ENCODE measurements at regions not wholly inside any gene's neighbourhood (a gene's known extent, or its start where the extent isn't known, plus 50 kb on each side); places are given as distances from the start of the nearest gene placed in this dataset.

DNA sequence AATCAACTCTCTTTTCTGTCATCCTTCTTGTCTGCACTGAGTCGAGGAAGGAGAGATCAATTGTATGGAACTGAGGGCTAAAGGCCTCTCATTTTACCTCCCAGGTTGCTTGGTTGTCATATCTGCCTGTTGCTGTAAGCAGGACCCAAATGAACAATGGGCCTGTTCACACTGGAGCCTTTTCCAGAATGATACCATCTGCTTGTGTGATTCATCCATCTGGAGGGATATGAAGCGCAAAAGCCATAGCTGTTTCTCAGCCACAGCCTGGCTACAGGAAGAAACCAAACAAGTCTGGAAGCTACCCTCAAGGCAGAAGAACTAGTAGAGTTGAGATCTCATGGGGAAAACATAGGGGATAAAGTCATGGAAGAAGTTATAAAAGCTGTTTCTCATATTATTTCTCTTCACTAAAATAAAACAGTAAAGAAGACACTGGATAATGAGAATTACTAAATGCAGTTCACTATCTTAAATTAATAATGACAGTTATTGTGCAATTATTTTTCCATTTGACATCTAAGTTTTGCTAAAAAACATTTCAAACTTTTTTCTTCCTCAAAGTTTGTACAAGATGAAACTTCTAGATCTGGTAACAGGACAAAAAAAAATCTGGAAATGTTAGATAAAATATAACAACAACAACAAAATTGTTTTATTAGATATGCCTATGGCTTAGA, 106.3 kb downstream of the SPTSSA start:
- H3K4me3 ChIP-seq, result no peak overlapping the region
- H3K9me3 ChIP-seq, result no peaks in the 10 kb centered on the region
- H3K27me3 ChIP-seq, result no peaks in the 10 kb centered on the region
- no peak overlapping the region for H3K27ac ChIP-seq
- H3K4me1 ChIP-seq (ENCODE audit: insufficient read depth), result no peaks in the 10 kb centered on the region
- WGBS, 3 donors, result 70 to 81% (median 74%) methylated on average over 2 of the region's 2 CpGs
- no peaks in the 10 kb centered on the region for H3K36me3 ChIP-seq
- intact Hi-C loops (cut with DNase I), result no loop called here
- TF ChIP-seq POLR2A (IDR thresholded peaks at IDR 0.05) (no peak), EP300 (IDR thresholded peaks at IDR 0.05) (no peak)
- TF ChIP-seq, protein P1, sequence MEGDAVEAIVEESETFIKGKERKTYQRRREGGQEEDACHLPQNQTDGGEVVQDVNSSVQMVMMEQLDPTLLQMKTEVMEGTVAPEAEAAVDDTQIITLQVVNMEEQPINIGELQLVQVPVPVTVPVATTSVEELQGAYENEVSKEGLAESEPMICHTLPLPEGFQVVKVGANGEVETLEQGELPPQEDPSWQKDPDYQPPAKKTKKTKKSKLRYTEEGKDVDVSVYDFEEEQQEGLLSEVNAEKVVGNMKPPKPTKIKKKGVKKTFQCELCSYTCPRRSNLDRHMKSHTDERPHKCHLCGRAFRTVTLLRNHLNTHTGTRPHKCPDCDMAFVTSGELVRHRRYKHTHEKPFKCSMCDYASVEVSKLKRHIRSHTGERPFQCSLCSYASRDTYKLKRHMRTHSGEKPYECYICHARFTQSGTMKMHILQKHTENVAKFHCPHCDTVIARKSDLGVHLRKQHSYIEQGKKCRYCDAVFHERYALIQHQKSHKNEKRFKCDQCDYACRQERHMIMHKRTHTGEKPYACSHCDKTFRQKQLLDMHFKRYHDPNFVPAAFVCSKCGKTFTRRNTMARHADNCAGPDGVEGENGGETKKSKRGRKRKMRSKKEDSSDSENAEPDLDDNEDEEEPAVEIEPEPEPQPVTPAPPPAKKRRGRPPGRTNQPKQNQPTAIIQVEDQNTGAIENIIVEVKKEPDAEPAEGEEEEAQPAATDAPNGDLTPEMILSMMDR (IDR thresholded peaks at IDR 0.05), result no peak
- DNase-seq, result no peak

DNA sequence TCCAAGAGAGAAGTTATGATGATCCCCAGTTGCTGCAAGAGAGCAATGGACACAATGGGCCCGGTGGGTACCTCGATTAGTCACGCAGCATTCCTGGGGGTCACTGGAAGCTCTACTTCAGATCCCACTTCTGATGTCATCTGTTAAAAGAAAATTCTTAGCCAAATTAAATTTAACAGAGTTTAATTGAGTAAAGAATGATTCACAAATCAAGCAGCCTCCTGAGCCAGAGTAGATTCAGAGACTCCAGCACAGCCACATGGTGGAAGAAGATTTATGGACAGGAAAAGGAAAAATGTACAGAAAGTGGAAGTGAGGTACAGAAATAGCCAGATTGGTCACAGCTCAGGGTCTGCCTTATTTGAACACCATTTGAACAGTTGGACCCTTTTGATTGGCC, 107.5 kb downstream of the SPTSSA start:
- H3K4me1 ChIP-seq (ENCODE audit: insufficient read depth), result no peaks in the 10 kb centered on the region
- H3K9me3 ChIP-seq, result no peaks in the 10 kb centered on the region
- H3K27ac ChIP-seq, result no peak overlapping the region
- no peaks in the 10 kb centered on the region for H3K36me3 ChIP-seq
- 89 to 99% (median 94%) methylated on average over 3 of the region's 3 CpGs for WGBS, 3 donors
- no peak overlapping the region for H3K4me3 ChIP-seq
- intact Hi-C loops (cut with DNase I), result no loop called here
- no peak for DNase-seq
- H3K27me3 ChIP-seq, result no peaks in the 10 kb centered on the region
- no peak for TF ChIP-seq EP300 (IDR thresholded peaks at IDR 0.05)
- TF ChIP-seq POLR2A (IDR thresholded peaks at IDR 0.05), result no peak
- TF ChIP-seq, protein P1 (IDR thresholded peaks at IDR 0.05), result no peak

DNA sequence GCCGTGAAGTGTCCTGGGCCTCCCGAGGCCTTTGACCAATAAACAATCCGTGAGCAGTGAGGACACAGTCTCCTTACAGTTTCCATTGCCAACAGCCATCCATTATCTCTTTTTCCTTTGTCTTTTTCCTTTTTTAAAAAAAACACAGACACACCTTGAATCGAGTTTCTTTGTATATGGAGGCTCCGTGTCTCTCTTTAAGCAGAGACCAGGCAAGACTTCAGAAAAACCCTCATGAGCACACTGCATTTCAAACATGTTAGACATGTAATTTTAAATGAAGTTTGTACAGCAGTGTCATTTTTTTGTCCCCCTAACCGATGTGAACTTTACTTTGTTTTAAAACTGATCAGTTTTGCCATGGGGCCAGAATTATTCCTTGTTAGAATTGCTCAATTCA, 111.1 kb downstream of the SPTSSA start:
- 83 to 88% (median 85%) methylated on average over 6 of the region's 6 CpGs for WGBS, 3 donors
- no peaks in the 10 kb centered on the region for H3K27me3 ChIP-seq
- H3K27ac ChIP-seq, result no peak overlapping the region
- H3K4me3 ChIP-seq, result no peak overlapping the region
- H3K36me3 ChIP-seq, result no peaks in the 10 kb centered on the region
- intact Hi-C loops (cut with DNase I), result no loop called here
- DNase-seq, result no peak
- H3K9me3 ChIP-seq, result no peaks in the 10 kb centered on the region
- H3K4me1 ChIP-seq (ENCODE audit: insufficient read depth), result no peaks in the 10 kb centered on the region
- TF ChIP-seq EP300 (IDR thresholded peaks at IDR 0.05), result no peak
- TF ChIP-seq POLR2A (IDR thresholded peaks at IDR 0.05), result no peak
- TF ChIP-seq, protein P1 (IDR thresholded peaks at IDR 0.05), result no peak

DNA sequence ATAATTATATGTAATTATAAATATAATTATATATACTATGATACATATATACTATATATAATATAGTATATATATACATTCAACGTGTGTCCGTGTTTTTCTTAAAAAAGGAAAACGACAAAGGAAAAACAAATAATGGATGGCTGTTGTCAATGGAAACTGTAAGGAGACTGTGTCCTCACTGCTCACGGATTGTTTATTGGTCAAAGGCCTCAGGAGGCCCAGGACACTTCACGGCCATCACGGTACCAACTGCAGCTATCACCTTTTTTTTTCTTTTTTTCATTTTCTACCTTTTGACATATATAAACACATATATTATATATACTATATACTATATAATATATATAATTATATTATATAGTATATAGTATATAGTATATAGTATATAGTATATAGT, 113.4 kb downstream of the SPTSSA start:
- H3K4me1 ChIP-seq (ENCODE audit: insufficient read depth), result no peaks in the 10 kb centered on the region
- no peaks in the 10 kb centered on the region for H3K9me3 ChIP-seq
- 90 to 92% (median 90%) methylated on average over 6 of the region's 6 CpGs for WGBS, 3 donors
- no peak overlapping the region for H3K27ac ChIP-seq
- intact Hi-C loops (cut with DNase I), result no loop called here
- H3K4me3 ChIP-seq, result no peak overlapping the region
- no peaks in the 10 kb centered on the region for H3K36me3 ChIP-seq
- TF ChIP-seq, protein P1 (IDR thresholded peaks at IDR 0.05), result no peak
- TF ChIP-seq EP300 (IDR thresholded peaks at IDR 0.05) (no peak), POLR2A (IDR thresholded peaks at IDR 0.05) (no peak)
- no peak for DNase-seq
- H3K27me3 ChIP-seq, result no peaks in the 10 kb centered on the region
